HCT116 (cell line): ENCODE measurements at regions not wholly inside any gene's neighbourhood (a gene's known extent, or its start where the extent isn't known, plus 50 kb on each side); places are given as distances from the start of the nearest gene placed in this dataset.

Experiments
- EGR1 ChIP-seq: IDR thresholded peaks from 2 replicates; pipeline ENCODE4 v1.6.1; 2012; ENCODE audit warnings: low read depth
- ELF1 ChIP-seq: IDR thresholded peaks from 2 replicates; pipeline ENCODE4 v1.6.1; 2012; ENCODE audit warnings: low read depth, borderline replicate concordance
- FOSL1 ChIP-seq: IDR thresholded peaks from 2 replicates; pipeline ENCODE4 v1.6.1; 2012; ENCODE audit warnings: low read depth
- POLR2A ChIP-seq: IDR thresholded peaks from 2 replicates; pipeline ENCODE4 v1.7.0; 2011; ENCODE audit warnings: borderline replicate concordance; ENCODE audit not compliant: insufficient read depth, insufficient read length; ENCODE audit errors: extremely low read depth
- POLR2AphosphoS5 ChIP-seq: IDR thresholded peaks from 2 replicates; pipeline ENCODE4 v1.6.1; 2011; ENCODE audit warnings: mild to moderate bottlenecking, low read depth, low read length, moderate library complexity
- TCF7L2 ChIP-seq: IDR thresholded peaks from 2 replicates; pipeline ENCODE4 v1.7.0; 2011; ENCODE audit warnings: borderline replicate concordance, inconsistent platforms; ENCODE audit not compliant: insufficient read depth, insufficient read length; ENCODE audit errors: extremely low read depth
- YY1 ChIP-seq: IDR thresholded peaks from 2 replicates; pipeline ENCODE4 v1.6.1; 2011; ENCODE audit warnings: low read length, low read depth, moderate library complexity, mild to moderate bottlenecking; ENCODE audit not compliant: insufficient replicate concordance; ENCODE audit errors: extremely low read depth
- ZNF274 ChIP-seq: fragments of 200-500 bp; sonication (Bioruptor generic); IDR thresholded peaks from 2 replicates; pipeline ENCODE4 v1.6.1; 2014; ENCODE audit warnings: mild to moderate bottlenecking, low read depth, low read length, inconsistent platforms
- TF ChIP-seq, protein P1 (sequence below), 3 experiments: fragments of 200-600 bp in 1 of 3; sonication (generic) in 1 of 3; IDR thresholded peaks in 2 of 3; conservative IDR thresholded peaks in 1 of 3; 2 replicates each; pipeline ENCODE4 v1.5.1; 2012 to 2017; ENCODE audit warnings: low read depth in 2 of 3, low read length in 2 of 3, antibody characterized with exemption in 1 of 3, borderline replicate concordance in 1 of 3, control low read depth in 1 of 3, mild to moderate bottlenecking in 1 of 3, mixed read lengths in 1 of 3, mixed run types in 1 of 3, moderate library complexity in 1 of 3; ENCODE audit not compliant: insufficient read depth in 1 of 3
- TF ChIP-seq, protein P2 (sequence below): IDR thresholded peaks from 2 replicates; pipeline ENCODE4 v1.6.1; 2012
- TF ChIP-seq, protein P3 (sequence below): IDR thresholded peaks from 2 replicates; pipeline ENCODE4 v1.6.1; 2012; ENCODE audit warnings: low read depth

DNA sequence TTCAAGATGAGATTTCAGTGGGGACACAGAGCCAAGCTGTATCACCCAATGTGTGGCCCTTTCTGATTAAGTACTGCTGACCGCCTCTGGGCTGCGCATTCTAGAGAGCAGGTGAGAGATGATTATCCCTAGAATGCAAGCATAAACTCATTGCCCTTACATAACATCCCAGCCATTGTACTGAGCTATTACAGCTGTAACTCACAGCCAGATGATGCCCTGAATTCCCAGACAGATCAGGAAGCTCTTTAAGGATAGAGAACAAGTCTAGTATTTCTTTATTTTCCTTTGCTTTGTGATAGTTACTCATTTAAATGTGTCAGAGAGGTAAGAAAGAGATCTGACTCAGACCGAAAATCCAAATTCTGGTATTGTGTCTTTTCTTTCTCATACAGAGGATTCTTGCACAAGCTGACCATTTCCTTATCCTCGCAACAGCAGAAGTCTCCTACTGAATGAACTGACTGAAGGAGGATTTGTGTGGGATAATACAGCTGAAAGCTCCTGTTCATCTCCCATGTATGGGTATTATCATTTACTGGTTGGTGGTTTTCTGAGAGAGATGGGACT, 58.4 kb downstream of the ZNF22 start:
- TF ChIP-seq TCF7L2 (no peak), EGR1 (no peak), POLR2A (no peak), ZNF274 (no peak), ELF1 (no peak), FOSL1 (no peak), YY1 (no peak), POLR2AphosphoS5 (no peak)
- TF ChIP-seq, protein P1, sequence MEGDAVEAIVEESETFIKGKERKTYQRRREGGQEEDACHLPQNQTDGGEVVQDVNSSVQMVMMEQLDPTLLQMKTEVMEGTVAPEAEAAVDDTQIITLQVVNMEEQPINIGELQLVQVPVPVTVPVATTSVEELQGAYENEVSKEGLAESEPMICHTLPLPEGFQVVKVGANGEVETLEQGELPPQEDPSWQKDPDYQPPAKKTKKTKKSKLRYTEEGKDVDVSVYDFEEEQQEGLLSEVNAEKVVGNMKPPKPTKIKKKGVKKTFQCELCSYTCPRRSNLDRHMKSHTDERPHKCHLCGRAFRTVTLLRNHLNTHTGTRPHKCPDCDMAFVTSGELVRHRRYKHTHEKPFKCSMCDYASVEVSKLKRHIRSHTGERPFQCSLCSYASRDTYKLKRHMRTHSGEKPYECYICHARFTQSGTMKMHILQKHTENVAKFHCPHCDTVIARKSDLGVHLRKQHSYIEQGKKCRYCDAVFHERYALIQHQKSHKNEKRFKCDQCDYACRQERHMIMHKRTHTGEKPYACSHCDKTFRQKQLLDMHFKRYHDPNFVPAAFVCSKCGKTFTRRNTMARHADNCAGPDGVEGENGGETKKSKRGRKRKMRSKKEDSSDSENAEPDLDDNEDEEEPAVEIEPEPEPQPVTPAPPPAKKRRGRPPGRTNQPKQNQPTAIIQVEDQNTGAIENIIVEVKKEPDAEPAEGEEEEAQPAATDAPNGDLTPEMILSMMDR (IDR thresholded peaks at IDR 0.05 in 2 of 3, conservative IDR thresholded peaks at IDR 0.05 in 1 of 3; ENCODE audit: borderline replicate concordance in 1 of 3, insufficient read depth in 1 of 3, low read depth in 2 of 3, low read length in 2 of 3) = no peak
- TF ChIP-seq, protein P2, sequence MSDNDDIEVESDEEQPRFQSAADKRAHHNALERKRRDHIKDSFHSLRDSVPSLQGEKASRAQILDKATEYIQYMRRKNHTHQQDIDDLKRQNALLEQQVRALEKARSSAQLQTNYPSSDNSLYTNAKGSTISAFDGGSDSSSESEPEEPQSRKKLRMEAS = no peak
- TF ChIP-seq, protein P3, sequence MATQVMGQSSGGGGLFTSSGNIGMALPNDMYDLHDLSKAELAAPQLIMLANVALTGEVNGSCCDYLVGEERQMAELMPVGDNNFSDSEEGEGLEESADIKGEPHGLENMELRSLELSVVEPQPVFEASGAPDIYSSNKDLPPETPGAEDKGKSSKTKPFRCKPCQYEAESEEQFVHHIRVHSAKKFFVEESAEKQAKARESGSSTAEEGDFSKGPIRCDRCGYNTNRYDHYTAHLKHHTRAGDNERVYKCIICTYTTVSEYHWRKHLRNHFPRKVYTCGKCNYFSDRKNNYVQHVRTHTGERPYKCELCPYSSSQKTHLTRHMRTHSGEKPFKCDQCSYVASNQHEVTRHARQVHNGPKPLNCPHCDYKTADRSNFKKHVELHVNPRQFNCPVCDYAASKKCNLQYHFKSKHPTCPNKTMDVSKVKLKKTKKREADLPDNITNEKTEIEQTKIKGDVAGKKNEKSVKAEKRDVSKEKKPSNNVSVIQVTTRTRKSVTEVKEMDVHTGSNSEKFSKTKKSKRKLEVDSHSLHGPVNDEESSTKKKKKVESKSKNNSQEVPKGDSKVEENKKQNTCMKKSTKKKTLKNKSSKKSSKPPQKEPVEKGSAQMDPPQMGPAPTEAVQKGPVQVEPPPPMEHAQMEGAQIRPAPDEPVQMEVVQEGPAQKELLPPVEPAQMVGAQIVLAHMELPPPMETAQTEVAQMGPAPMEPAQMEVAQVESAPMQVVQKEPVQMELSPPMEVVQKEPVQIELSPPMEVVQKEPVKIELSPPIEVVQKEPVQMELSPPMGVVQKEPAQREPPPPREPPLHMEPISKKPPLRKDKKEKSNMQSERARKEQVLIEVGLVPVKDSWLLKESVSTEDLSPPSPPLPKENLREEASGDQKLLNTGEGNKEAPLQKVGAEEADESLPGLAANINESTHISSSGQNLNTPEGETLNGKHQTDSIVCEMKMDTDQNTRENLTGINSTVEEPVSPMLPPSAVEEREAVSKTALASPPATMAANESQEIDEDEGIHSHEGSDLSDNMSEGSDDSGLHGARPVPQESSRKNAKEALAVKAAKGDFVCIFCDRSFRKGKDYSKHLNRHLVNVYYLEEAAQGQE = no peak
